HTR-8/SVneo (cell line): ENCODE measurements at regions not wholly inside any gene's neighbourhood (a gene's known extent, or its start where the extent isn't known, plus 50 kb on each side); places are given as distances from the start of the nearest gene placed in this dataset.

ENCODE experiments used
- DNase-seq: peaks from one replicate; pipeline ENCODE4 v3.0.0; 2011; ENCODE audit warnings: low spot score, mixed read lengths; ENCODE audit not compliant: insufficient read length
- FAIRE-seq: peaks from 2 replicates; lab custom pipeline; 2011; peaks lifted over from hg19 to GRCh38; lab: Jason Lieb, UNC

DNA sequence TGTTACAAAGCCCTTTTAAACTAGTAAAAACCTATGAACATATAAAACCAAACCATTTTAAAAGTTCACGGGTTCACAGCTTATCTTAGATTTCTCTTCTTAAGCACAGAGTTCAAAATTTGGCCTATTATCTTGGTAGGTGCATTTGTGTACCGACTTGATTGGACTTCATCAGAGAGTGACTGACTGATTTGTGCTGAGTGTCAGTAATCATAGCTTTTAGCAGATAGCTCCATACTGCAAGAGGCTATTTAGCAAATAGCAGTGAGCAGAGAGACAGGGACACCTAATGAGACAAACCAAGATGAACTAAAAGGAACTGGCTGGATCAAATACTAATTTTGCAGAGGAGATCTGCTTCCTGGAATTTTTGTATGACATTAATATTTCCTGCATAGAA, 274.5 kb downstream of the PRR16 start:
- FAIRE-seq = no peak
- no peak for DNase-seq

DNA sequence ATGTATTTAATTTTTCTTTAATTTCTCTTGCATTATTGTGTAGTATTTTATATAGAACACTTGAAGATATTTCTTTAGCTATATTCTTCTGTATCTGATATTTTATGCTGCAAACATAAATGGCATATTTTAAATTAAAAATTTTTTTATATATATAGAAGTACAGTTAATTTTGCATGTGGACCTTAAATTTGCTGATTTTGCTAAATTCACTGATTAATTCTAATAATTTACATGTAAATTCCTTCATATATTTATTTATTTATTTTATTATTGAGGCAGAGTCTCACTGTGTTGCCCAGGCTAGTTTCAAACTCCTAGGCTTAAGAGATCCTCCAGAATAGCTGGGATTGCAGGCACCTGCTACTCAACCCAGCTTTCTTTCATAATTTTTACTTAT, 276.9 kb downstream of the PRR16 start:
- DNase-seq (no peak), FAIRE-seq (no peak)

DNA sequence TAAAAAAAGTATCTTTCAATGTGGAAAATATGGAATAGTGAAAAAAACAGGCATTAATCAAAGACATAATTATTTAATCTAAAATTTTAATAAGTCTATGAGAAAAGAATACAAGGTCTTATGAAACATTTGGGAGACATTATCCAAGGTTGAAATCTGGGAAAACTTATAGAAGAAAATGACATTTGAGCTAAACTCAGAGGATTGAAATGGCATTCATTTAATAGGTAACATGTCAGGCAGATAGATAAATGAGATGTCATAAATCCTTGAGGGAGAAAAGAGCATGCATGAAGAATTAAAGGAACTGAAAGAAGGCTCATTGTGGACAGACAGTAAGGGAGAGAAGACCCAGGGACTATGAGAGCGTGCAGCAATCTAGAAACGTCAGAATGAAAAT, 284.4 kb downstream of the PRR16 start:
- no peak for DNase-seq
- FAIRE-seq = no peak

DNA sequence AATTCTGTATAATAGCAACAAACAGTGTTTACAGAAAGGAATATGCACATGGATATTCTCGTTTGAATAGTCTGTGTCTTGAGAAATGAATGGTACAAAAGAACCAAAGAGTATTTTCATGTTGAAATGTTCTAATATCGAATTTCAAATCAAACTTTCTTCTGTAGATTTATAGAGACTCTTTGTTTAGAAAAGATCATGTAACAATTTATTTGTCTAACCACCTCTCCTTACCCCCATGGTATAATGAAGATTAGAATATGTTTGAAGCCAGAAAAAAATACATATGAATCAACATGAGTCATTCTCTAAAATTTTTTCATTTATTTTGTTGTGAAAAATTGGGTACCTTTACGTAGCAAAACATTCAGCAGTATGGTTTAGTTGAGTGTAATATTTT, 285.6 kb downstream of the PRR16 start:
- no peak for FAIRE-seq
- no peak for DNase-seq

DNA sequence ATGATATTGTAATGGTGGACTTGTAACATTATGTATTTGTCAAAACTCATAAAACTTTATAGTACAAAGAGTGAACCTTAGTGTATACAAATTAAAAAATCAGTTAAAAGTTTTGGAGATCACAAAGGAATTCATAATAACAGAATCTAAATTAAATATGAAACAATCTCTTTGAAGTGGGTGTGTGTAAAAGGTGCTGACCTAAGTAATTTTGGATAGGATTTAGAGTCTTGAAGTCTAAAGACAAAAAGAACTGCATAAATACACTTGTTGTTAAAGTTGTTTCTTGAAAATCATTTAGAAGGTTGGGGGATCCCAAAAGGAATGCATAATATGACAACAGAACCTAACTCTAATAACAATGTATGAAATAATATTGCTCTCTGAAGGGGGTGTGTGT, 295.5 kb downstream of the PRR16 start:
- no peak for FAIRE-seq
- no peak for DNase-seq

GRCh38 chr5:120761986-120762385, 297.9 kb downstream of the PRR16 start:
- DNase-seq (no peak), FAIRE-seq (no peak)

DNA sequence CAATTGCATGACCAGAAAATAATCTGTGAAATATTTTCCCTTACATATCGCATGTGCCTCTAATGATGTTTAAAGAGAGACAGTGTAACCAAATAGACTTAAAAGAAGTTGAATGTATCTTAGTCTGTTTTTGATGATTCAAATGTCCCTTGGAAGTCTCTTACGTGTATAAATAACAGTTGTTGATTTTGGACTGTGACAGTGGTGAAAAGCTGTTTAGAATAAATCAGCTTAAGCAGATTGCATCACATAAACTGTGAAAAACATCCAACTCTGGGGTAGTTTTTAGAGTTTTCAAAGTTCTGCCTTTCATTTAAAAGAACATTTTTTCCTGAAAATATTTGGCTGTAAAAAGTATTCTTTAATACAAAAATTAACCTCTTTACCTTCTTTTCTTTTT, 301.1 kb downstream of the PRR16 start:
- FAIRE-seq (no peak), DNase-seq (no peak)

- FAIRE-seq = no peak
- DNase-seq = no peak
Measured at GRCh38 chr5:120767178-120767820, 303.2 kb downstream of the PRR16 start.

- DNase-seq (no peak), FAIRE-seq (no peak)
Measured at GRCh38 chr5:120769312-120769872, 305.3 kb downstream of the PRR16 start.

DNA sequence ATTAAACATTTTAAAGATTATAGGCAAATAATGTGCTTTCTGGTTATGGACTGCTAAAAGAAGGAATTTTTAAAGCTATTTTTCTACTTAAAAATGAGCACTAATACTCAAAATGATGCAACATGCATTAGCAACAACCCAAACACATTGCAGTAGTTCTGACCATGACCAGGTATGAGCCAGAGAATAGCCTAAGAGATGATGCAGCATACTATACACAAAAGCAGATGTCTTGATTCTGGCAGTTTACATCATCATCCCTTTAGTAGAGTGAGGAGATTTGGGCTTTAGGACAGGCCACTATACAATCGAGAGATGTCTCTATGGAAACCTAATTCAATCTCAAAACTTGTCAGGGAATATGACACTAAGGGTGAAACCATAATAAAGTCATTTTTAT, 307.1 kb downstream of the PRR16 start:
- FAIRE-seq (no peak), DNase-seq (no peak)

DNA sequence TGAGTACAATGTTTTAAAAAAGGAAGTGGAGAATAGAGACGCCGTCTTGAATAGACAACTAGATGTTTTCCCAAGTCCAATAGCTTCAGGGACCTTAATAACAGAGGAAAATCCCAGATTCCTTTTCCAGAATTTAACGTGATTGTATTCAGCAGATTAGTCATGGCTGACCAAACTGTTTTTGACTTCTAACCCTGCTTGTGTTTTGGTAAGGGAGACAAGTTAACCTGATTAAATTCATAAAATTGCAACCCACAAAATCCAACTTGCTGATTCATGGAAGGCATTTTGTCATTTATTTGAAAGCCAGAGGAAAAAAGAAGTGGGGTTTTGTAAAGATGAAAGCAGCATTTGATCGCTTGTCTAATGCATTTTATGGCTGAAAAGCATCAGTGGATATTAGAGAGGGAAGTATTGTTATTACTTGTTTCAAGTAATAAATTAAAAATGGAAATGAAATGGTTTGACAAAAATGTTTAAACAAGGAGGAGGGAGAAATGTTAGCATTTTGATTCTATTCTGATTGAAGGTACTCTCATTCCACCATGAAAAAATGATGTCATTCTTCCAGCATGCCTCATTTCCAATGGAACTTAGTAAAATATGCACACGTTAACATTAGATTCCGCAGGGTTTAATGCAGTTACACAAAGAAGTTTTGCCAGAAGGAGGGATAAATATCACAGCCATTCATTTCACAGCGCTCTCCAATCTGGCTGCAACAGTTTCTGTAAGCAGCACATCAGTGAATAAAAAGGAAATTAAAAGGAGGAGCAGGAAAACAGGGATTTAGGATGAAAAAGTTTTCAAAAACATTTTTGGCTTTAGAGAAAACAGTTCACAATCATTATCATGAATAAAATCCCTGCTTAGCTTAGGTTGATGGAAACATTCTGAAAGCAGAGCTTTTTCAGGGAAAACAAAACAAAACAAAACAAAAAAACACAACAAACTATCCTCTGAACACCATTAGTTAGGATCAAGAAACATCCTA, 314.7 kb downstream of the PRR16 start:
- DNase-seq = peak; percentile 19

GRCh38 chr5:120779674-120780073, 315.6 kb downstream of the PRR16 start:
- DNase-seq (no peak), FAIRE-seq (no peak)

More for the DNA sequence above, 314.7 kb downstream of the PRR16 start:
- FAIRE-seq = no peak

GRCh38 chr5:120788481-120788880, 324.4 kb downstream of the PRR16 start:
- DNase-seq (no peak), FAIRE-seq (no peak)

DNA sequence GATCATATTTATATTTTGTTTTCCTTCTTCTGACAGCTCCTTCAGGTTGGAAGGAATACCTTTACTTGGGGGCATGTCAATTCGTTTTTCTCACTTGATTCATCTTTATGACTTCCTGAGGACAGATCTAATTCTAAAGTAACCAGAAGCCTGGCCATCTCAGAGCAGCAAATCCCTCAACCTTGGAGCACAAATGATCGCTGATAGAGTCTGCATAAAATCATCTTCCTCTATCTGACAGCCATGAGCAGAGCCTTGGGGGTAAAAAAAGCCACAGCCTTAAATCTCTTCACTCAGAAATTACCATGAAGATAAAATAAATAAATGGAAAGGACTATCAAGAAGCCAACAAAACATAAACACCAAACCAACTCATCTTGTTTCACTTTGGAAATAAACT, 325.8 kb downstream of the PRR16 start:
- FAIRE-seq = no peak
- DNase-seq = no peak

GRCh38 chr5:120790339-120790738, 326.2 kb downstream of the PRR16 start:
- FAIRE-seq (no peak), DNase-seq (no peak)

- FAIRE-seq (no peak), DNase-seq (no peak)
Measured at GRCh38 chr5:120792477-120792876, 328.4 kb downstream of the PRR16 start.

DNA sequence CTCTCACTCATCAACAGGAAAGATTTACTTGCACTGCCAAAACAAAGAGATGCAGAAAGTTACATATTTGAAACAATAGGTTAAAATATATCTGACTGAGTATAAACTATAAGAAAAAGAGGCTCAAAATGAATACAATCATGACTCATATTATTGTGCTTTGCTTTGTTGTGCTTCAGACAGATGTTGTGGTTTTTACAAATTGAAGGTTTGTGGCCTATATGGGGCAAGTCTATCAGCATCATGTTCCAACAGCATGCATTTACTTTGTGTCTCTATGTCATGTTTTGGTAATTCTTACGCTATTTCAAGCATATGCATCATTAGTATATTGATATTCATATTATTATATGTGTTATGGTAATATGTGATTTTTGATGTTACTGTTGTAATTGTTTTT, 330.0 kb downstream of the PRR16 start:
- DNase-seq (no peak), FAIRE-seq (no peak)

- FAIRE-seq = no peak
- peak; percentile 15 for DNase-seq
Measured at GRCh38 chr5:120803282-120803681, 339.2 kb downstream of the PRR16 start.

- DNase-seq = no peak
- no peak for FAIRE-seq
Measured at GRCh38 chr5:120805131-120805530, 341.0 kb downstream of the PRR16 start.

GRCh38 chr5:120806202-120806601, 342.1 kb downstream of the PRR16 start:
- FAIRE-seq (no peak), DNase-seq (no peak)

- FAIRE-seq (no peak), DNase-seq (no peak)
Measured at GRCh38 chr5:120808135-120808534, 344.0 kb downstream of the PRR16 start.
